Small intestine (tissue), 7 donors: ENCODE measurements at regions not wholly inside any gene's neighbourhood (a gene's known extent, or its start where the extent isn't known, plus 50 kb on each side); places are given as distances from the start of the nearest gene placed in this dataset.
A peak's percentile ranks its signal among the peaks of the same experiment; 100 is the strongest.

Source experiments
- DNase-seq, 2 donors: peaks; one replicate each; pipeline versions ENCODE4 v3.0.0 to v3.0.0-alpha.2; 2013
- FAIRE-seq: peaks from 2 replicates; lab custom pipeline; 2012; peaks lifted over from hg19 to GRCh38; lab: Jason Lieb, UNC
- H3K27ac ChIP-seq, 3 donors: one replicate each; pipeline ENCODE4 v1.5.1; 2013; ENCODE audit warnings: low read length in 2 of 3, mild to moderate bottlenecking in 2 of 3, control low read depth in 1 of 3, inconsistent platforms in 1 of 3, low read depth in 1 of 3, moderate library complexity in 1 of 3
- H3K27me3 ChIP-seq, 3 donors: one replicate each; pipeline ENCODE4 v1.6.1; 2013; ENCODE audit warnings: low read length in 3 of 3, inconsistent platforms in 1 of 3; ENCODE audit not compliant: control insufficient read depth in 3 of 3, insufficient read depth in 3 of 3
- H3K36me3 ChIP-seq, 3 donors: one replicate each; pipeline ENCODE4 v1.6.1; 2013; ENCODE audit warnings: low read length in 3 of 3, inconsistent platforms in 1 of 3, low read depth in 1 of 3, mild to moderate bottlenecking in 1 of 3, moderate library complexity in 1 of 3; ENCODE audit not compliant: control insufficient read depth in 3 of 3, insufficient read depth in 2 of 3
- H3K4me1 ChIP-seq, 3 donors: one replicate each; pipeline ENCODE4 v1.6.1; 2013; ENCODE audit warnings: low read length in 2 of 3, inconsistent platforms in 1 of 3, low read depth in 1 of 3, mild to moderate bottlenecking in 1 of 3, moderate library complexity in 1 of 3; ENCODE audit not compliant: control insufficient read depth in 3 of 3, insufficient read depth in 2 of 3
- H3K4me3 ChIP-seq, 3 donors: one replicate each; pipeline ENCODE4 v1.5.1; 2013; ENCODE audit warnings: low read length in 3 of 3, control low read depth in 1 of 3, inconsistent platforms in 1 of 3, low read depth in 1 of 3, mild to moderate bottlenecking in 1 of 3, moderate library complexity in 1 of 3
- H3K9me3 ChIP-seq, 2 donors: one replicate each; pipeline ENCODE4 v1.6.1; 2013; ENCODE audit warnings: low read depth in 1 of 2, low read length in 1 of 2; ENCODE audit not compliant: control insufficient read depth in 2 of 2, insufficient read depth in 1 of 2
- WGBS, 3 donors: extraction: QIAGEN DNeasy Blood & Tissue Kit; methylation state at CpG; one replicate each; pipeline ENCODE4 v1.1.7; 2013; 5-methylcytosine and 5-hydroxymethylcytosine counted together
- donor health status: healthy with polysubstance abuse.
- donor health status: control.
- donor health status: control.
- donor health status: Bipolar disorder and iron deficiency.
- donor health status: healthy.

DNA sequence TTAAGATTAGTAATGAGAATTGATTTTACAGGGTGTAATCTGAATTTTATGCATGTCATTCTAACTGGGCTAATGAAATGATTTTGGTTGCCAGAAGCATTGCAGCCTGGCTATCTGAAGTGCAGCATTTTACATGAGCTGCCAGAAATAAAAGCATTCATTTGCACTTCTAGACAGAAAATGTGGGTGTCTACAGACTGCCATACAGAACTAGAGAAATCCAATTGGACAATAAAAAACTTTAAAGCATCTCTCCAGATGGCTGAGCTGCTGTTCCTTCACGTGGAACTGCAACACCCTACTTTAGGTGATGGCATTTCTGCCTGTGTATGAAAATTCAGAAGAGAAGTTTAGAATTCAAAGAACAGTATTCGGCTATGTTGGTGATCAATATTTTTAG is 450.1 kb upstream of the SLITRK1 start:
- H3K4me3 ChIP-seq, result no peak overlapping the region
- no peak overlapping the region for H3K27ac ChIP-seq
- WGBS, 3 donors, result 61 to 70% (median 61%) methylated on average over 2 of the region's 2 CpGs
- FAIRE-seq (no peak), DNase-seq (no peak)
- H3K4me1 ChIP-seq, result no peaks in the 10 kb centered on the region
- H3K27me3 ChIP-seq, result no peaks in the 10 kb centered on the region
- H3K9me3 ChIP-seq, result no peaks in the 10 kb centered on the region
- H3K36me3 ChIP-seq, result no peaks in the 10 kb centered on the region

GRCh38 chr13:84315527-84315926 is 433.3 kb upstream of the SLITRK1 start:
- Histone ChIP-seq H3K27ac (no peak overlapping the region), H3K27me3 (no peaks in the 10 kb centered on the region), H3K9me3 (no peaks in the 10 kb centered on the region), H3K4me1 (no peaks in the 10 kb centered on the region), H3K4me3 (no peak overlapping the region), H3K36me3 (no peaks in the 10 kb centered on the region)
- DNase-seq, result no peak
- FAIRE-seq, result no peak
- WGBS, 3 donors, result 55 to 64% (median 63%) methylated on average over 4 of the region's 4 CpGs

DNA sequence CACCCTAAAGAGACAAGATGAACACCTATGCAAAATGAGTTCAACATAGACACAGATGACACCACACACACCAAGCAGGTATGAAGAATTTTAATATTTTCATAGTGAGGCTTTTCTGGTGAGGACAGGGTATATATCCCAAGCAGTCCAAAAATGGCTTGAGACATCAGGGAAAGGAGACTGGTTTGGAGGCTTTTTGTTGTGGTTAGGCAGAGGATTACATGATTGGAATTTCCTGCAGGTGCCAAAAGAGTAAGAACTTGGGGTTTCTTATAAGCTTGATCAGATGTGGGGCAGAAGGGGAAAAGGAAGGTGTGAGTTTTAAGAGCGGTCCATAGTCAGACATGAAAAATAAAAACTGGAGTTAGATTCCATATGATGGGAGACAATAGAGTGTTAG is 420.8 kb upstream of the SLITRK1 start:
- FAIRE-seq, result no peak
- H3K36me3 ChIP-seq, result no peaks in the 10 kb centered on the region
- peaks cover 0 to 3% of the 10 kb centered on the region in 2 donors for H3K9me3 ChIP-seq
- H3K4me3 ChIP-seq, result no peak overlapping the region
- WGBS, 3 donors, result 82 to 96% (median 90%) methylated on average over 1 of the region's 1 CpG
- H3K27me3 ChIP-seq, result no peaks in the 10 kb centered on the region
- no peaks in the 10 kb centered on the region for H3K4me1 ChIP-seq
- no peak overlapping the region for H3K27ac ChIP-seq
- DNase-seq, result no peak

- H3K36me3 ChIP-seq, result no peaks in the 10 kb centered on the region
- H3K4me1 ChIP-seq, result no peaks in the 10 kb centered on the region
- FAIRE-seq (no peak), DNase-seq (no peak)
- H3K27ac ChIP-seq, result no peak overlapping the region
- no peak overlapping the region for H3K4me3 ChIP-seq
- H3K27me3 ChIP-seq, result no peaks in the 10 kb centered on the region
- H3K9me3 ChIP-seq, result peaks cover 0 to 3% of the 10 kb centered on the region in 2 donors
These were observed 415.0 kb upstream of the SLITRK1 start for GRCh38 chr13:84297251-84297650.

DNA sequence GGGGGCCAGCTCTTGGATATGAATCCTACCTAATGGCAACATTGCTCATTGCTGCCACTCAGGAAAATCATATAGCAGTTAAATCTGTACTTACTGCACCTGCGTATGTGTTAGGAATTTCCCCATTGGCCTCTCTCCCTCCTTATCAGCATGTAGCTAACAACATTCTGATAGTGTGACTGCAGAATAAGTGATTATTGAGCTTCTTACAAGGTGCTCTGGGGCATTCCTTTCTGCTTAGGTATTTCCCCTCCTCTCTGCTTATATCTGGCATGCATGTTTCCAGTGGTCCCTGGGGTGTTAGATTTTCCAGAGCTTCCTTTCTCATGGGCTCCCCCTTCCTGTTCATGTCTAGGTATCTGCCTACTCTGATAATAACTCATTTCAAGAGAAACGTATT is 414.1 kb upstream of the SLITRK1 start:
- Histone ChIP-seq H3K27ac (no peak overlapping the region), H3K4me3 (no peak overlapping the region), H3K27me3 (no peaks in the 10 kb centered on the region), H3K36me3 (no peaks in the 10 kb centered on the region), H3K4me1 (no peaks in the 10 kb centered on the region), H3K9me3 (peaks cover 0 to 3% of the 10 kb centered on the region in 2 donors)
- WGBS, 3 donors, result 22 to 57% (median 31%) methylated on average over 2 of the region's 2 CpGs
- FAIRE-seq (no peak), DNase-seq (peak in 1 of 2 donors; percentile 2)

- Histone ChIP-seq H3K4me3 (no peak overlapping the region), H3K9me3 (peaks cover 0 to 1% of the 10 kb centered on the region in 2 donors), H3K27me3 (no peaks in the 10 kb centered on the region), H3K27ac (no peak overlapping the region), H3K36me3 (no peaks in the 10 kb centered on the region), H3K4me1 (no peaks in the 10 kb centered on the region)
- DNase-seq (no peak), FAIRE-seq (no peak)
- WGBS, 3 donors, result 73 to 77% (median 73%) methylated on average over 3 of the region's 3 CpGs
These were observed 412.3 kb upstream of the SLITRK1 start for GRCh38 chr13:84294576-84294975.

GRCh38 chr13:84290386-84290785 is 408.1 kb upstream of the SLITRK1 start:
- Histone ChIP-seq H3K27me3 (no peaks in the 10 kb centered on the region), H3K9me3 (no peaks in the 10 kb centered on the region), H3K27ac (no peak overlapping the region), H3K4me3 (no peak overlapping the region), H3K4me1 (no peaks in the 10 kb centered on the region), H3K36me3 (no peaks in the 10 kb centered on the region)
- FAIRE-seq, result no peak
- WGBS, 3 donors, result 64 to 74% (median 64%) methylated on average over 4 of the region's 4 CpGs
- no peak for DNase-seq

GRCh38 chr13:84279166-84279565 is 396.9 kb upstream of the SLITRK1 start:
- Histone ChIP-seq H3K9me3 (no peaks in the 10 kb centered on the region), H3K27me3 (no peaks in the 10 kb centered on the region), H3K4me3 (no peak overlapping the region), H3K36me3 (no peaks in the 10 kb centered on the region), H3K27ac (no peak overlapping the region), H3K4me1 (no peaks in the 10 kb centered on the region)
- DNase-seq, result no peak
- FAIRE-seq, result no peak
- 63 to 86% (median 67%) methylated on average over 2 of the region's 2 CpGs for WGBS, 3 donors

DNA sequence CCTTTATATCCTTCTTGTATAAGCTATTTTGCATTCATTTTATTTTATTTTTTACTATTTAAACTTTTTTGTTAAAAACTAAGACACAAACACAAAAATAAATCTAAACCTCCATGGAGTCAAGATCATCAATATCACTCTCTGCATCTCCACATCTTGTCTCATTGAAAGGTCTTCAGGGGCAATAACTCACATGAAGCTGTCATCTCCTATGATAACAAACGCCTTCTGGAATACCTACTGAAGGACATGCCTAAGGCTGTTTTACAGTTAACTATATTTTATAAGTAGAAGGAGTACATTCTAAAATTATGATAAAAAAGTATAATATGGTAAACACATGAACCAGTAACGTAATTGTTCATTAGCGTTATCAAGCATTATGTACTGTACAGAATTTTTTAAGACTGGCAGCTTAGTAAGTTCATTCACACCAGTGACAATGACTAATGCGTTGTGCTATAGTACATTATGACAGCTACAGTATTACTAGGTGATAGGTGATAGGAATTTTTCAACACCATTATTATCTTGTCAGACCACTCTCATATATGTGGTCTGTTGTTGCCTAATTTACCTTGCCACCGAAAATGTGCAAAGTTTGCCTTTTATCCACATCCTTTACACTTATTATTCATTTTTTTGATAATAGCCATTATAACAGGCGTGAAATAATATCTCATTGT is 390.7 kb upstream of the SLITRK1 start:
- H3K4me1 ChIP-seq, result no peaks in the 10 kb centered on the region
- no peak for DNase-seq
- no peak overlapping the region for H3K27ac ChIP-seq
- H3K4me3 ChIP-seq, result no peak overlapping the region
- no peaks in the 10 kb centered on the region for H3K9me3 ChIP-seq
- 78 to 81% (median 81%) methylated on average over 6 of the region's 6 CpGs for WGBS, 3 donors
- H3K36me3 ChIP-seq, result no peaks in the 10 kb centered on the region
- no peak for FAIRE-seq
- H3K27me3 ChIP-seq, result no peaks in the 10 kb centered on the region
